ENCODE measurements at regions not wholly inside any gene's neighbourhood (a gene's known extent, or its start where the extent isn't known, plus 50 kb on each side); places are given as distances from the start of the nearest gene placed in this dataset.

- no peaks in the 10 kb centered on the region for H3K4me1 Mint-ChIP-seq (ENCODE audit: low read depth)
- no peak overlapping the region for H3K4me3 Mint-ChIP-seq (ENCODE audit: unreplicated experiment)
- H3K27ac Mint-ChIP-seq (ENCODE audit: unreplicated experiment) = no peak overlapping the region
- H3K27me3 Mint-ChIP-seq (ENCODE audit: low read depth) = no peaks in the 10 kb centered on the region
- TF ChIP-seq, protein P1, sequence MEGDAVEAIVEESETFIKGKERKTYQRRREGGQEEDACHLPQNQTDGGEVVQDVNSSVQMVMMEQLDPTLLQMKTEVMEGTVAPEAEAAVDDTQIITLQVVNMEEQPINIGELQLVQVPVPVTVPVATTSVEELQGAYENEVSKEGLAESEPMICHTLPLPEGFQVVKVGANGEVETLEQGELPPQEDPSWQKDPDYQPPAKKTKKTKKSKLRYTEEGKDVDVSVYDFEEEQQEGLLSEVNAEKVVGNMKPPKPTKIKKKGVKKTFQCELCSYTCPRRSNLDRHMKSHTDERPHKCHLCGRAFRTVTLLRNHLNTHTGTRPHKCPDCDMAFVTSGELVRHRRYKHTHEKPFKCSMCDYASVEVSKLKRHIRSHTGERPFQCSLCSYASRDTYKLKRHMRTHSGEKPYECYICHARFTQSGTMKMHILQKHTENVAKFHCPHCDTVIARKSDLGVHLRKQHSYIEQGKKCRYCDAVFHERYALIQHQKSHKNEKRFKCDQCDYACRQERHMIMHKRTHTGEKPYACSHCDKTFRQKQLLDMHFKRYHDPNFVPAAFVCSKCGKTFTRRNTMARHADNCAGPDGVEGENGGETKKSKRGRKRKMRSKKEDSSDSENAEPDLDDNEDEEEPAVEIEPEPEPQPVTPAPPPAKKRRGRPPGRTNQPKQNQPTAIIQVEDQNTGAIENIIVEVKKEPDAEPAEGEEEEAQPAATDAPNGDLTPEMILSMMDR (IDR thresholded peaks at IDR 0.05) = no peak
- H3K9me3 Mint-ChIP-seq (ENCODE audit: low read depth) = no peaks in the 10 kb centered on the region
- DNase-seq (ENCODE audit: low spot score) = no peak
- no peaks in the 10 kb centered on the region for H3K36me3 Mint-ChIP-seq (ENCODE audit: low read depth)
These were observed 323.0 kb downstream of the HS3ST1 start for GRCh38 chr4:11105715-11106114.

- H3K9me3 Mint-ChIP-seq (ENCODE audit: low read depth) = peaks cover 5% of the 10 kb centered on the region
- no peaks in the 10 kb centered on the region for H3K36me3 Mint-ChIP-seq (ENCODE audit: low read depth)
- H3K27ac Mint-ChIP-seq (ENCODE audit: unreplicated experiment) = no peak overlapping the region
- H3K27me3 Mint-ChIP-seq (ENCODE audit: low read depth) = no peaks in the 10 kb centered on the region
- no peak overlapping the region for H3K4me3 Mint-ChIP-seq (ENCODE audit: unreplicated experiment)
- no peaks in the 10 kb centered on the region for H3K4me1 Mint-ChIP-seq (ENCODE audit: low read depth)
- no peak for DNase-seq (ENCODE audit: low spot score)
- TF ChIP-seq, protein P1 (IDR thresholded peaks at IDR 0.05) = no peak
These were observed 330.2 kb downstream of the HS3ST1 start for GRCh38 chr4:11098461-11098860.

- no peak for DNase-seq (ENCODE audit: low spot score)
- Mint-ChIP-seq H3K36me3 (ENCODE audit: low read depth) (no peaks in the 10 kb centered on the region), H3K4me1 (ENCODE audit: low read depth) (no peaks in the 10 kb centered on the region), H3K27me3 (ENCODE audit: low read depth) (no peaks in the 10 kb centered on the region), H3K4me3 (ENCODE audit: unreplicated experiment) (no peak overlapping the region), H3K9me3 (ENCODE audit: low read depth) (peaks cover 5% of the 10 kb centered on the region), H3K27ac (ENCODE audit: unreplicated experiment) (no peak overlapping the region)
- TF ChIP-seq, protein P1 (IDR thresholded peaks at IDR 0.05) = no peak
These were observed 331.0 kb downstream of the HS3ST1 start for GRCh38 chr4:11097725-11098124.

DNA sequence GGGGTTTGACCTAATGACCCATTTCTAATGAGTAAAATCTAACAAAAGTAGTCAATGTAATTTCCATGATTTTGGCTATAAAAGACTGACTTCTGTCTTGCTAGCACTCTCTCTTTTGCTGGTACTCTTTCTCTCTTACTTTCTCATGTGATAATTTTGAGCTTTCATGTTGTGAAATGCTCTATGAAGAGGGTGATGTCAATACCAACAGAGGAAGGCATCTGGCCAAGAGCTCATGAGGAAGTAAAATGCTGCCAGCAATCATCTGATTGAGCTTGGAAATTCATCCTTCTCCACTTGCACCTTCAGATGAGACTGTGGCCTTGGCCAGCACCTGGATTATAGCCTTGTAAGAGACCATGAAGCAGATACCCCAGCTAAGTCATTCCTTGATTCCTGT lies 347.7 kb downstream of the HS3ST1 start:
- Mint-ChIP-seq H3K36me3 (ENCODE audit: low read depth) (no peaks in the 10 kb centered on the region), H3K27ac (ENCODE audit: unreplicated experiment) (no peak overlapping the region), H3K27me3 (ENCODE audit: low read depth) (peaks cover 2% of the 10 kb centered on the region), H3K4me1 (ENCODE audit: low read depth) (no peaks in the 10 kb centered on the region), H3K4me3 (ENCODE audit: unreplicated experiment) (no peak overlapping the region), H3K9me3 (ENCODE audit: low read depth) (peaks cover 4% of the 10 kb centered on the region)
- no peak for DNase-seq (ENCODE audit: low spot score)
- TF ChIP-seq, protein P1 (IDR thresholded peaks at IDR 0.05) = no peak

GRCh38 chr4:11079171-11079570 lies 349.5 kb downstream of the HS3ST1 start:
- DNase-seq (ENCODE audit: low spot score) = no peak
- Mint-ChIP-seq H3K4me1 (ENCODE audit: low read depth) (no peaks in the 10 kb centered on the region), H3K4me3 (ENCODE audit: unreplicated experiment) (no peak overlapping the region), H3K27me3 (ENCODE audit: low read depth) (peaks cover 2% of the 10 kb centered on the region), H3K36me3 (ENCODE audit: low read depth) (no peaks in the 10 kb centered on the region), H3K27ac (ENCODE audit: unreplicated experiment) (no peak overlapping the region), H3K9me3 (ENCODE audit: low read depth) (peaks cover 4% of the 10 kb centered on the region)
- TF ChIP-seq, protein P1 (IDR thresholded peaks at IDR 0.05) = no peak

Measured in chondrocyte (in vitro differentiated cells).